AG04450 (cell line): ENCODE measurements at regions not wholly inside any gene's neighbourhood (a gene's known extent, or its start where the extent isn't known, plus 50 kb on each side); places are given as distances from the start of the nearest gene placed in this dataset.

Source experiments
- CTCF ChIA-PET: fragments of 300-600, 350-600 bp; formaldehyde crosslinking; extraction: SDS; loops from one replicate; lab custom pipeline; 2022; ENCODE audit warnings: antibody characterized with exemption, inconsistent platforms; lab: Charles Lee
- POLR2A ChIA-PET: fragments of 350-600 bp; formaldehyde crosslinking; extraction: SDS; loops from one replicate; lab custom pipeline; 2021; ENCODE audit warnings: antibody characterized with exemption, inconsistent platforms; lab: Yijun Ruan, JAX
- DNase-seq: peaks from one replicate; pipeline ENCODE4 v3.0.0-alpha.2; 2011; ENCODE audit warnings: low read depth, low spot score
- H3K27ac ChIP-seq: one replicate; pipeline ENCODE4 v1.5.1; 2012; ENCODE audit warnings: low read depth, low read length, control low read depth
- H3K27me3 ChIP-seq: one replicate; pipeline ENCODE4 v1.6.0; 2012; ENCODE audit warnings: low read length; ENCODE audit not compliant: control insufficient read depth, insufficient read depth
- H3K4me3 ChIP-seq: 2 replicates; pipeline ENCODE4 v1.5.1; 2011; ENCODE audit warnings: mild to moderate bottlenecking, low read depth, low read length, control low read depth
- H3K9me3 ChIP-seq: 2 replicates; pipeline ENCODE4 v1.5.1; 2012; ENCODE audit warnings: low read length; ENCODE audit not compliant: control insufficient read depth, insufficient read depth
- TF ChIP-seq, protein P1 (sequence below): IDR thresholded peaks from 2 replicates; pipeline ENCODE4 v1.5.1; 2011; ENCODE audit warnings: low read depth, low read length, control low read depth, inconsistent platforms

GRCh38 chr1:223001653-223002634 lies 141.1 kb downstream of the TLR5 start:
- no peak for DNase-seq
- TF ChIP-seq, protein P1, sequence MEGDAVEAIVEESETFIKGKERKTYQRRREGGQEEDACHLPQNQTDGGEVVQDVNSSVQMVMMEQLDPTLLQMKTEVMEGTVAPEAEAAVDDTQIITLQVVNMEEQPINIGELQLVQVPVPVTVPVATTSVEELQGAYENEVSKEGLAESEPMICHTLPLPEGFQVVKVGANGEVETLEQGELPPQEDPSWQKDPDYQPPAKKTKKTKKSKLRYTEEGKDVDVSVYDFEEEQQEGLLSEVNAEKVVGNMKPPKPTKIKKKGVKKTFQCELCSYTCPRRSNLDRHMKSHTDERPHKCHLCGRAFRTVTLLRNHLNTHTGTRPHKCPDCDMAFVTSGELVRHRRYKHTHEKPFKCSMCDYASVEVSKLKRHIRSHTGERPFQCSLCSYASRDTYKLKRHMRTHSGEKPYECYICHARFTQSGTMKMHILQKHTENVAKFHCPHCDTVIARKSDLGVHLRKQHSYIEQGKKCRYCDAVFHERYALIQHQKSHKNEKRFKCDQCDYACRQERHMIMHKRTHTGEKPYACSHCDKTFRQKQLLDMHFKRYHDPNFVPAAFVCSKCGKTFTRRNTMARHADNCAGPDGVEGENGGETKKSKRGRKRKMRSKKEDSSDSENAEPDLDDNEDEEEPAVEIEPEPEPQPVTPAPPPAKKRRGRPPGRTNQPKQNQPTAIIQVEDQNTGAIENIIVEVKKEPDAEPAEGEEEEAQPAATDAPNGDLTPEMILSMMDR: peak; percentile 41
- Histone ChIP-seq H3K27me3 (no peaks in the 10 kb centered on the region), H3K27ac (no peak overlapping the region), H3K9me3 (no peaks in the 10 kb centered on the region), H3K4me3 (no peak overlapping the region)
- ChIA-PET CTCF (interaction anchor here (0.8 kb wide), 1 partner anchor 204 kb away, joined by 4 read pairs; no protein-coding TSS in a partner anchor), POLR2A (no interaction called here)

DNA sequence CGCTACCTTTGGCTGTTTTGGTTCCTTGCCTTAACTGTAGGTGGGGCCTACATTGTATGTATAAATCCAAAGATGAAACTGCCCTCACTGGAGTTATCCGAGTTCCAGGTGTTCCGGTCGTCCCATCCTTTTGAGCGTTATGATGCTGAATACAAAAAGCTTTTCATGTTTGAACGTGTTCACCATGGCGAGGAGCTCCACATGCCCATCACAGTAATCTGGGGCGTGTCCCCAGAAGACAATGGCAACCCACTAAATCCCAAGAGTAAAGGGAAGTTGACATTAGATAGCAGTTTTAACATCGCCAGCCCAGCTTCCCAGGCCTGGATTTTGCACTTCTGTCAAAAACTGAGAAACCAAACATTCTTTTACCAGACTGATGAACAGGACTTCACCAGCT lies 139.5 kb downstream of the TLR5 start:
- no peak for DNase-seq
- TF ChIP-seq, protein P1: no peak
- ChIA-PET POLR2A (no interaction called here), CTCF (no interaction called here)
- H3K4me3 ChIP-seq: no peak overlapping the region
- H3K9me3 ChIP-seq: no peaks in the 10 kb centered on the region
- no peaks in the 10 kb centered on the region for H3K27me3 ChIP-seq
- no peak overlapping the region for H3K27ac ChIP-seq

DNA sequence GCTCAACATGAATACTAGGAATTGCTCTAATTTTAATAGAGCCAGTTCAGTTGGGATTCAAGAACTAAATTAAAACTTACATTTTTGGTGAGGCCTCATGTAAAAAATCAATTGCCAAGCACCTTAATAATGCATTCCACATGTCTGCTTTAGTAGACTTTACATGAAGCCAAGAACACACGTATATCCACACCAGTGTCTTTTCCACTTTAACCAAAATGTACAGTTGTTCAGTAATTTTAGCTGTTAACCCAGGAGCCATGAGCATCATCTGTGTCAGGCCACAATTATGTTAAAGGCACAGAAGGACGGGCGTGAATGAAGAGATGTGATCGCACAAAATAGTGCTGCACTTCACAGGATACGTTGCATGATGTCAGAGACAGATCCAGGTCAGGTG lies 136.7 kb downstream of the TLR5 start:
- Histone ChIP-seq H3K27me3 (no peaks in the 10 kb centered on the region), H3K4me3 (no peak overlapping the region), H3K27ac (no peak overlapping the region), H3K9me3 (no peaks in the 10 kb centered on the region)
- TF ChIP-seq, protein P1: no peak
- ChIA-PET POLR2A (no interaction called here), CTCF (no interaction called here)
- no peak for DNase-seq

- ChIA-PET CTCF (no interaction called here), POLR2A (no interaction called here)
- Histone ChIP-seq H3K4me3 (no peak overlapping the region), H3K27me3 (no peaks in the 10 kb centered on the region), H3K27ac (no peak overlapping the region), H3K9me3 (no peaks in the 10 kb centered on the region)
- TF ChIP-seq, protein P1: no peak
- DNase-seq: no peak
Measured at GRCh38 chr1:223006917-223007648, 136.0 kb downstream of the TLR5 start.

DNA sequence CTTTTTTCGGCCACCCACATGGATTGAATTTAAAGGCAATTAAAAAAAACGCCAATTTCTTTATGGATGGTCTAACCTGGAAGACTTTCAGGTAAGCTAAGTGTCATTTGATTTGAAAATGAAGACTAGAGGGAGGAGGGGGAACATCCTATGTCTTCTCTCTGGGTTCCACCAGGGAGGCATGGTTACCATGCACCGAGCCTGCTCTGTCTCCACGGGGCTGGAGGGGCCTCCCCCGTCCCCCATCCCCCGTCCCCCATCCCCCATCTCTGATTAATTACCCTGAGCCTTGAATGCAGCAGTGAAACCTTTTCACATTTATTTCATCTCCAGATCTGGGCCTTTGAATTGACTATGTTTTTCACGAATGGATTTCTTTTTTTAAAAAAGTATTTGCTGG lies 135.1 kb downstream of the TLR5 start:
- Histone ChIP-seq H3K4me3 (no peak overlapping the region), H3K27me3 (no peaks in the 10 kb centered on the region), H3K27ac (no peak overlapping the region), H3K9me3 (no peaks in the 10 kb centered on the region)
- ChIA-PET CTCF (no interaction called here), POLR2A (no interaction called here)
- DNase-seq: no peak
- TF ChIP-seq, protein P1: no peak
